ENCODE measurements at regions not wholly inside any gene's neighbourhood (a gene's known extent, or its start where the extent isn't known, plus 50 kb on each side); places are given as distances from the start of the nearest gene placed in this dataset.
"Not testable (repeated sequence)": the region's sequence is repeated elsewhere in the genome, so short reads cannot be mapped to it uniquely, and the experiment has no call there.

GRCh38 chr15:96119734-96120133 lies 210.8 kb upstream of the NR2F2 start:
- DNase-seq (ENCODE audit: low read depth, low spot score), result no peak

- no peak for DNase-seq (ENCODE audit: low read depth, low spot score)
Observed at GRCh38 chr15:96121086-96121920, 209.2 kb upstream of the NR2F2 start.

GRCh38 chr15:96122077-96123027 lies 208.1 kb upstream of the NR2F2 start:
- DNase-seq (ENCODE audit: low read depth, low spot score), result no peak

- DNase-seq (ENCODE audit: low read depth, low spot score), result no peak
Observed at GRCh38 chr15:96123028-96123400, 207.5 kb upstream of the NR2F2 start.

- no peak for DNase-seq (ENCODE audit: low read depth, low spot score)
Observed at GRCh38 chr15:96123630-96124187, 206.8 kb upstream of the NR2F2 start.

- no peak for DNase-seq (ENCODE audit: low read depth, low spot score)
Observed at GRCh38 chr15:96124436-96124835, 206.1 kb upstream of the NR2F2 start.

GRCh38 chr15:96125721-96126415 lies 204.6 kb upstream of the NR2F2 start:
- no peak for DNase-seq (ENCODE audit: low read depth, low spot score)

GRCh38 chr15:96126859-96127258 lies 203.6 kb upstream of the NR2F2 start:
- no peak for DNase-seq (ENCODE audit: low read depth, low spot score)

- no peak for DNase-seq (ENCODE audit: low read depth, low spot score)
Observed at GRCh38 chr15:96130734-96131133, 199.8 kb upstream of the NR2F2 start.

- no peak for DNase-seq (ENCODE audit: low read depth, low spot score)
Observed at GRCh38 chr15:96132126-96132525, 198.4 kb upstream of the NR2F2 start.

- no peak for DNase-seq (ENCODE audit: low read depth, low spot score)
Observed at GRCh38 chr15:96135166-96136093, 195.1 kb upstream of the NR2F2 start.

GRCh38 chr15:96138985-96139384 lies 191.5 kb upstream of the NR2F2 start:
- no peak for DNase-seq (ENCODE audit: low read depth, low spot score)

- DNase-seq (ENCODE audit: low read depth, low spot score), result no peak
Observed at GRCh38 chr15:96142498-96142897, 188.0 kb upstream of the NR2F2 start.

GRCh38 chr15:96144734-96145133 lies 185.8 kb upstream of the NR2F2 start:
- DNase-seq (ENCODE audit: low read depth, low spot score), result no peak

GRCh38 chr15:96146726-96147125 lies 183.8 kb upstream of the NR2F2 start:
- DNase-seq (ENCODE audit: low read depth, low spot score), result no peak

- no peak for DNase-seq (ENCODE audit: low read depth, low spot score)
Observed at GRCh38 chr15:96147267-96147666, 183.2 kb upstream of the NR2F2 start.

- DNase-seq (ENCODE audit: low read depth, low spot score), result no peak
Observed at GRCh38 chr15:96150254-96150653, 180.2 kb upstream of the NR2F2 start.

- not testable (repeated sequence) for DNase-seq (ENCODE audit: low read depth, low spot score)
Observed at GRCh38 chr15:96151749-96152148, 178.8 kb upstream of the NR2F2 start.

GRCh38 chr15:96153929-96154328 lies 176.6 kb upstream of the NR2F2 start:
- DNase-seq (ENCODE audit: low read depth, low spot score), result no peak

- DNase-seq (ENCODE audit: low read depth, low spot score), result no peak
Observed at GRCh38 chr15:96158938-96159337, 171.6 kb upstream of the NR2F2 start.

- DNase-seq (ENCODE audit: low read depth, low spot score), result no peak
Observed at GRCh38 chr15:96160269-96160668, 170.2 kb upstream of the NR2F2 start.
